ENCODE measurements at regions not wholly inside any gene's neighbourhood (a gene's known extent, or its start where the extent isn't known, plus 50 kb on each side); places are given as distances from the start of the nearest gene placed in this dataset.

GRCh38 chr3:43160664-43161063, 54.8 kb upstream of the POMGNT2 start:
- no peak for TF ChIP-seq CTCF (conservative IDR thresholded peaks at IDR 0.05; ENCODE audit: low read depth, low read length)
- TF ChIP-seq POLR2A (IDR thresholded peaks at IDR 0.05; ENCODE audit: low read depth, low read length) = no peak
- TF ChIP-seq RFX5 (IDR thresholded peaks at IDR 0.05; ENCODE audit: low read depth, low read length) = no peak
- TF ChIP-seq RAD21 (IDR thresholded peaks at IDR 0.05; ENCODE audit: low read length) = no peak
- no peak for TF ChIP-seq USF2 (IDR thresholded peaks at IDR 0.05; ENCODE audit: low read depth, low read length)
- TF ChIP-seq RCOR1 (IDR thresholded peaks at IDR 0.05; ENCODE audit: insufficient replicate concordance, low read length) = no peak
- no peak for TF ChIP-seq CHD1 (IDR thresholded peaks at IDR 0.05; ENCODE audit: low read depth, low read length)
- TF ChIP-seq MAFK (IDR thresholded peaks at IDR 0.05; ENCODE audit: low read depth, low read length) = no peak
- no peak for TF ChIP-seq MXI1 (IDR thresholded peaks at IDR 0.05; ENCODE audit: borderline replicate concordance, low read depth, low read length)
- no peak for TF ChIP-seq FOS (IDR thresholded peaks at IDR 0.05; ENCODE audit: low read depth, low read length)
- TF ChIP-seq SMC3 (IDR thresholded peaks at IDR 0.05; ENCODE audit: low read depth, low read length) = no peak
- TF ChIP-seq BHLHE40 (IDR thresholded peaks at IDR 0.05; ENCODE audit: low read depth, low read length) = no peak
- TF ChIP-seq MAZ (IDR thresholded peaks at IDR 0.05; ENCODE audit: borderline replicate concordance, low read depth, low read length) = no peak
- no peak for TF ChIP-seq NFE2L2 (IDR thresholded peaks at IDR 0.05; ENCODE audit: low read depth, low read length)

Measured in IMR-90 (cell line).